ENCODE measurements at regions not wholly inside any gene's neighbourhood (a gene's known extent, or its start where the extent isn't known, plus 50 kb on each side); places are given as distances from the start of the nearest gene placed in this dataset.

GRCh38 chr10:111986079-111986478, 197.5 kb downstream of the GPAM start:
- no TSS peak for BruUV-seq (replicated peaks)
- no peak for TF ChIP-seq MAX (IDR thresholded peaks at IDR 0.05; ENCODE audit: insufficient read depth, insufficient read length)
- TF ChIP-seq POLR2AphosphoS5 (IDR thresholded peaks at IDR 0.05; ENCODE audit: insufficient read depth, low read depth, low read length): no peak
- TF ChIP-seq JUN (IDR thresholded peaks at IDR 0.05; ENCODE audit: borderline replicate concordance, insufficient read depth, insufficient read length, low read depth): no peak
- TF ChIP-seq MYC (IDR thresholded peaks at IDR 0.05; ENCODE audit: low read depth, low read length): no peak
- TF ChIP-seq CTCF (IDR thresholded peaks at IDR 0.05; ENCODE audit: extremely low read depth in 1 of 2, insufficient read depth in 1 of 2, low read depth in 1 of 2, low read length in 2 of 2): no peak
- TF ChIP-seq EZH2 (IDR thresholded peaks at IDR 0.05; ENCODE audit: borderline replicate concordance, low read depth, low read length, severe bottlenecking): no peak
- no peak for TF ChIP-seq FOS (IDR thresholded peaks at IDR 0.05; ENCODE audit: borderline replicate concordance, insufficient read depth, low read length)
- no peak for TF ChIP-seq GATA2 (IDR thresholded peaks at IDR 0.05; ENCODE audit: insufficient read depth, insufficient read length, low read depth, low read length)
- no peak for TF ChIP-seq POLR2A (IDR thresholded peaks at IDR 0.05; ENCODE audit: low read depth, low read length)
- ChIA-PET POLR2A (no interaction called here), CTCF (no interaction called here)
- no peaks in the 10 kb centered on the region for H3K9me1 ChIP-seq (replicated peaks; ENCODE audit: control insufficient read depth, extremely low read depth, insufficient read depth, low read length)
- no peaks in the 10 kb centered on the region for H3K79me2 ChIP-seq (ENCODE audit: control insufficient read depth, insufficient read depth, low read length)
- H3K4me3 ChIP-seq (replicated peaks in 1 of 3; ENCODE audit: insufficient read depth in 1 of 3, low read depth in 1 of 3, low read length in 3 of 3): no peak overlapping the region
- H4K20me1 ChIP-seq (replicated peaks; ENCODE audit: control insufficient read depth, extremely low read depth, insufficient read depth, low read length): no peaks in the 10 kb centered on the region
- H3K27ac ChIP-seq (ENCODE audit: insufficient read depth, low read depth, low read length): no peak overlapping the region
- H3K36me3 ChIP-seq (ENCODE audit: control insufficient read depth in 2 of 2, extremely low read depth in 1 of 2, insufficient read depth in 2 of 2, low read length in 2 of 2): no peaks in the 10 kb centered on the region
- no peak for FAIRE-seq
- H2AFZ ChIP-seq (ENCODE audit: low read depth, low read length): no peak overlapping the region
- H3K27me3 ChIP-seq (ENCODE audit: control insufficient read depth in 2 of 2, insufficient read depth in 2 of 2, low read length in 2 of 2): no peaks in the 10 kb centered on the region
- H3K9ac ChIP-seq (replicated peaks; ENCODE audit: extremely low read depth, insufficient read depth, low read length): no peak overlapping the region
- DNase-seq (ENCODE audit: low read depth, low spot score): no peak
- no peak overlapping the region for H3K4me2 ChIP-seq (ENCODE audit: insufficient read depth, low read length)
- H3K9me3 ChIP-seq (replicated peaks; ENCODE audit: control insufficient read depth, insufficient read depth, low read length): peaks cover 4% of the 10 kb centered on the region
- no peaks in the 10 kb centered on the region for H3K4me1 ChIP-seq (ENCODE audit: control insufficient read depth, extremely low read depth, insufficient read depth, low read length)
- intact Hi-C loops (cut with micrococcal nuclease) (no loop called here), dilution Hi-C loops (cut with MboI; ENCODE audit: extremely low pct_ligation_motif_present, low sequenced_read_pairs) (no loop called here)

Measured in endothelial cell of umbilical vein (primary cell).